ENCODE measurements at regions not wholly inside any gene's neighbourhood (a gene's known extent, or its start where the extent isn't known, plus 50 kb on each side); places are given as distances from the start of the nearest gene placed in this dataset.

DNA sequence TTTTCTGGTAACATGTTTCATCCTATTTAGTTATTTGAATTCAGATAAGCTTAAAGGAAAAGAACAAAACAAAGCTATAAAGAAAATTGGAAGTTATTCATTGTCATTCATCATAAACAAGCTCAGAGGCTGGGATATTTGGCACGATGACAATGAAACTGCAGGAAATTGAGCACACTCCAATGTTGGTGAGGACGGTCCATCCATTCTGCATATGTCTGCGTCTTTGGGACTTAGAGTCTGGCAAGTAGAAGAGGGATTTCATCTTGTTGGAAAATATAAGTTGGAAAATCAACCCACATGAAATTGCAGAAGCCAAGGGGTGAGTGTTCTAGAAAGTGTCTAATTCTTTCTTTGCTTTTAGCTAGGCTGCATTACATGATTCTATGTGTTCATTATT is 78.4 kb downstream of the HDGFL1 start:
- TF ChIP-seq MXI1 (IDR thresholded peaks at IDR 0.05; ENCODE audit: borderline replicate concordance, low read depth, low read length) (no peak), POLR2A (IDR thresholded peaks at IDR 0.05; ENCODE audit: low read depth, low read length) (no peak), RAD21 (IDR thresholded peaks at IDR 0.05; ENCODE audit: low read length) (no peak), CHD1 (IDR thresholded peaks at IDR 0.05; ENCODE audit: low read depth, low read length) (no peak), CEBPB (IDR thresholded peaks at IDR 0.05; ENCODE audit: low read depth, low read length) (no peak), SMC3 (IDR thresholded peaks at IDR 0.05; ENCODE audit: low read depth, low read length) (no peak), BHLHE40 (IDR thresholded peaks at IDR 0.05; ENCODE audit: low read depth, low read length) (no peak), RFX5 (IDR thresholded peaks at IDR 0.05; ENCODE audit: low read depth, low read length) (no peak)
- TF ChIP-seq, protein P1, sequence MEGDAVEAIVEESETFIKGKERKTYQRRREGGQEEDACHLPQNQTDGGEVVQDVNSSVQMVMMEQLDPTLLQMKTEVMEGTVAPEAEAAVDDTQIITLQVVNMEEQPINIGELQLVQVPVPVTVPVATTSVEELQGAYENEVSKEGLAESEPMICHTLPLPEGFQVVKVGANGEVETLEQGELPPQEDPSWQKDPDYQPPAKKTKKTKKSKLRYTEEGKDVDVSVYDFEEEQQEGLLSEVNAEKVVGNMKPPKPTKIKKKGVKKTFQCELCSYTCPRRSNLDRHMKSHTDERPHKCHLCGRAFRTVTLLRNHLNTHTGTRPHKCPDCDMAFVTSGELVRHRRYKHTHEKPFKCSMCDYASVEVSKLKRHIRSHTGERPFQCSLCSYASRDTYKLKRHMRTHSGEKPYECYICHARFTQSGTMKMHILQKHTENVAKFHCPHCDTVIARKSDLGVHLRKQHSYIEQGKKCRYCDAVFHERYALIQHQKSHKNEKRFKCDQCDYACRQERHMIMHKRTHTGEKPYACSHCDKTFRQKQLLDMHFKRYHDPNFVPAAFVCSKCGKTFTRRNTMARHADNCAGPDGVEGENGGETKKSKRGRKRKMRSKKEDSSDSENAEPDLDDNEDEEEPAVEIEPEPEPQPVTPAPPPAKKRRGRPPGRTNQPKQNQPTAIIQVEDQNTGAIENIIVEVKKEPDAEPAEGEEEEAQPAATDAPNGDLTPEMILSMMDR (conservative IDR thresholded peaks at IDR 0.05; ENCODE audit: low read depth, low read length): no peak
- TF ChIP-seq, protein P2, sequence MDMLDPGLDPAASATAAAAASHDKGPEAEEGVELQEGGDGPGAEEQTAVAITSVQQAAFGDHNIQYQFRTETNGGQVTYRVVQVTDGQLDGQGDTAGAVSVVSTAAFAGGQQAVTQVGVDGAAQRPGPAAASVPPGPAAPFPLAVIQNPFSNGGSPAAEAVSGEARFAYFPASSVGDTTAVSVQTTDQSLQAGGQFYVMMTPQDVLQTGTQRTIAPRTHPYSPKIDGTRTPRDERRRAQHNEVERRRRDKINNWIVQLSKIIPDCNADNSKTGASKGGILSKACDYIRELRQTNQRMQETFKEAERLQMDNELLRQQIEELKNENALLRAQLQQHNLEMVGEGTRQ (IDR thresholded peaks at IDR 0.05; ENCODE audit: low read depth, low read length): no peak
- TF ChIP-seq, protein P3, sequence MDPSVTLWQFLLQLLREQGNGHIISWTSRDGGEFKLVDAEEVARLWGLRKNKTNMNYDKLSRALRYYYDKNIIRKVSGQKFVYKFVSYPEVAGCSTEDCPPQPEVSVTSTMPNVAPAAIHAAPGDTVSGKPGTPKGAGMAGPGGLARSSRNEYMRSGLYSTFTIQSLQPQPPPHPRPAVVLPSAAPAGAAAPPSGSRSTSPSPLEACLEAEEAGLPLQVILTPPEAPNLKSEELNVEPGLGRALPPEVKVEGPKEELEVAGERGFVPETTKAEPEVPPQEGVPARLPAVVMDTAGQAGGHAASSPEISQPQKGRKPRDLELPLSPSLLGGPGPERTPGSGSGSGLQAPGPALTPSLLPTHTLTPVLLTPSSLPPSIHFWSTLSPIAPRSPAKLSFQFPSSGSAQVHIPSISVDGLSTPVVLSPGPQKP (IDR thresholded peaks at IDR 0.05; ENCODE audit: borderline replicate concordance, low read depth, low read length): no peak
